ENCODE measurements at regions not wholly inside any gene's neighbourhood (a gene's known extent, or its start where the extent isn't known, plus 50 kb on each side); places are given as distances from the start of the nearest gene placed in this dataset.

DNA sequence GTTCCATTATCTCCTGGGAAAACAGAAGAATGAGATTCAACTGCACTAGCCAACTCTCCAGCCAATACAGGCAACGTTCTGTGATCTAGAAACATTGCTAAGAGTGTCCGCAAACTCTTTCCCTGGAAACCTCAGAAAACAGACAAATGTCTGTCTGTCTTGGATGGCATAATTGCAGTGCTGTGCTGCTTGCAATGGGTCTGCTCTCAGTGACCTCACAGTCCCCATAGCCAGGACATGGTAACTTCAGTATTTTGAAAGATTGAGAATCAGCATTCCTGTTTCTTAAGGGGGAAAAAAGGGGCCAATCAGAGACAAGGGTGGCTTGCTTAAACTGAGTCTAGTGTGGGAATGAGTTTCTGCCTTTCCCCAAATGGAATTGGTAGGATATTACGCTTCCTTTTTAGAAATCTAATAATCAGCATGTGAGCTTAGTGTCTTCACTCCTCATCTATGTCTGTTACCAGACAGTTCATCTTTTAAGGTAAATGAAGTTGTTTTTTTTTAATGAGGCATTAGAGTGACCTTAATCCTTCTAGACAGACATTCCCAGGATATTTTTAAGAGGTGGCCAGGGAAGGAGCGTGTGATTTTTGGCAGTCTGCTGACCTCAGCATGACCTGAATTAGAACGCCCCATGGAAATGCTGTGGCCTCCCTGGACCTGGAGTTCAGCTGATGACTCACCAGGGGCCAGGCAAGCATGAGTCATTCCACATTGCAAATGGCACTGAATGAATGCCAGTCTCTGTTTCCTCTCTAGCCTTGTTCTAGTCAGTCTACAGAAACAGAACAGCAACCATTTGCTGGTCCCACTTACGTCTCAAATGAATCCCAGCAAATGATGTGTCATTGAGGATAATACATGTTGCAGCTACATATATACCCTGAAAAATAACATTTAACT is 210.2 kb upstream of the ACTBL2 start:
- peak; percentile 66 to 97 (median 82) for ATAC-seq
- Histone ChIP-seq H3K27me3 (no peaks in the 10 kb centered on the region), H3K4me1 (peaks cover 5 to 60% (median 40%) of the 10 kb centered on the region in 9 donors), H3K4me3 (no peak overlapping the region), H3K36me3 (no peaks in the 10 kb centered on the region), H3K27ac (peak overlapping the region in 9 of 10 donors; percentile 1 to 89 (median 70)), H3K9me3 (no peaks in the 10 kb centered on the region)
- TF ChIP-seq, protein P1, sequence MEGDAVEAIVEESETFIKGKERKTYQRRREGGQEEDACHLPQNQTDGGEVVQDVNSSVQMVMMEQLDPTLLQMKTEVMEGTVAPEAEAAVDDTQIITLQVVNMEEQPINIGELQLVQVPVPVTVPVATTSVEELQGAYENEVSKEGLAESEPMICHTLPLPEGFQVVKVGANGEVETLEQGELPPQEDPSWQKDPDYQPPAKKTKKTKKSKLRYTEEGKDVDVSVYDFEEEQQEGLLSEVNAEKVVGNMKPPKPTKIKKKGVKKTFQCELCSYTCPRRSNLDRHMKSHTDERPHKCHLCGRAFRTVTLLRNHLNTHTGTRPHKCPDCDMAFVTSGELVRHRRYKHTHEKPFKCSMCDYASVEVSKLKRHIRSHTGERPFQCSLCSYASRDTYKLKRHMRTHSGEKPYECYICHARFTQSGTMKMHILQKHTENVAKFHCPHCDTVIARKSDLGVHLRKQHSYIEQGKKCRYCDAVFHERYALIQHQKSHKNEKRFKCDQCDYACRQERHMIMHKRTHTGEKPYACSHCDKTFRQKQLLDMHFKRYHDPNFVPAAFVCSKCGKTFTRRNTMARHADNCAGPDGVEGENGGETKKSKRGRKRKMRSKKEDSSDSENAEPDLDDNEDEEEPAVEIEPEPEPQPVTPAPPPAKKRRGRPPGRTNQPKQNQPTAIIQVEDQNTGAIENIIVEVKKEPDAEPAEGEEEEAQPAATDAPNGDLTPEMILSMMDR (IDR thresholded peaks at IDR 0.05), result no peak
- WGBS, 2 donors, result 48 to 51% methylated on average over 6 of the region's 6 CpGs
- intact Hi-C loops (cut with DNase I), result loop anchor here in 1 of 10 donors (10.0 kb wide), 1 partner anchor 188 kb away; no protein-coding TSS in a partner anchor
- peak; percentile 55 to 74 for DNase-seq

DNA sequence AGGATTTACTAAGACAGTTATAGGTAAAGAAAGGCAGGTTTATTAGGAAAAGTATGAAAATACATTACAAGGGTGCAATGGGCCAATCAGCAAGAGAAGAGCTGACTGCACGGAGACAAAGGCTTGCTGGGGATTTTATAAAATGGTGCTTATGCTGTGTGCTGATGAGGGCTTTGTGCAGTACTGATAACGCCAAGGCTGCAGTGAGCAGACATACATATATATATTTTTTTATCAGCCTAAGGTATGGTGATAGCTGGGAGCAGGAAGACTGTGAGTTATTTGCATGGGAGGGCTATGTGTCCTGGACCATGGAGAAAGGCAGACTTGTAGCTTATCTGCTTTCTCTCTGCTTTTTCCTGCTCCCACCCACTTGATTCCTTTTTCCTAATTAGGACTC is 208.1 kb upstream of the ACTBL2 start:
- no peaks in the 10 kb centered on the region for H3K36me3 ChIP-seq
- no peak overlapping the region for H3K27ac ChIP-seq
- no peaks in the 10 kb centered on the region for H3K9me3 ChIP-seq
- H3K27me3 ChIP-seq, result no peaks in the 10 kb centered on the region
- intact Hi-C loops (cut with DNase I), result loop anchor here in 1 of 10 donors (10.0 kb wide), 1 partner anchor 186 kb away; no protein-coding TSS in a partner anchor
- no peak overlapping the region for H3K4me3 ChIP-seq
- TF ChIP-seq, protein P1 (IDR thresholded peaks at IDR 0.05), result no peak
- H3K4me1 ChIP-seq, result peaks cover 0 to 39% (median 26%) of the 10 kb centered on the region in 9 donors
- WGBS, 2 donors, result 77 to 85% methylated on average over 2 of the region's 2 CpGs
- DNase-seq, result no peak
- no peak for ATAC-seq

- H3K4me3 ChIP-seq, result no peak overlapping the region
- TF ChIP-seq, protein P1 (IDR thresholded peaks at IDR 0.05), result no peak
- DNase-seq (no peak), ATAC-seq (no peak)
- H3K27me3 ChIP-seq, result no peaks in the 10 kb centered on the region
- H3K27ac ChIP-seq, result no peak overlapping the region
- no peaks in the 10 kb centered on the region for H3K9me3 ChIP-seq
- peaks cover 0 to 8% (median 3%) of the 10 kb centered on the region in 9 donors for H3K4me1 ChIP-seq
- no peaks in the 10 kb centered on the region for H3K36me3 ChIP-seq
- 81 to 88% methylated on average over 3 of the region's 3 CpGs for WGBS, 2 donors
- intact Hi-C loops (cut with DNase I), result loop anchor here in 1 of 10 donors (10.0 kb wide), 1 partner anchor 183 kb away; no protein-coding TSS in a partner anchor
Measured at GRCh38 chr5:57687596-57687995, 205.0 kb upstream of the ACTBL2 start.

- TF ChIP-seq, protein P1 (IDR thresholded peaks at IDR 0.05), result no peak
- H3K4me3 ChIP-seq, result no peak overlapping the region
Measured at GRCh38 chr5:57685516-57686255, 203.1 kb upstream of the ACTBL2 start.

More at GRCh38 chr5:57685516-57686255, 203.1 kb upstream of the ACTBL2 start:
- intact Hi-C loops (cut with DNase I), result loop anchor here in 1 of 10 donors (10.0 kb wide), 1 partner anchor 181 kb away; no protein-coding TSS in a partner anchor
- no peak for ATAC-seq
- Histone ChIP-seq H3K9me3 (no peaks in the 10 kb centered on the region), H3K27me3 (no peaks in the 10 kb centered on the region), H3K4me1 (no peaks in the 10 kb centered on the region), H3K27ac (no peak overlapping the region), H3K36me3 (no peaks in the 10 kb centered on the region)
- DNase-seq, result no peak
- 81 to 84% methylated on average over 3 of the region's 3 CpGs for whole genome bisulfite sequencing, 2 donors
